ENCODE measurements at regions not wholly inside any gene's neighbourhood (a gene's known extent, or its start where the extent isn't known, plus 50 kb on each side); places are given as distances from the start of the nearest gene placed in this dataset.

- no peak for TF ChIP-seq POLR2A (IDR thresholded peaks at IDR 0.05)
- TF ChIP-seq, protein P1, sequence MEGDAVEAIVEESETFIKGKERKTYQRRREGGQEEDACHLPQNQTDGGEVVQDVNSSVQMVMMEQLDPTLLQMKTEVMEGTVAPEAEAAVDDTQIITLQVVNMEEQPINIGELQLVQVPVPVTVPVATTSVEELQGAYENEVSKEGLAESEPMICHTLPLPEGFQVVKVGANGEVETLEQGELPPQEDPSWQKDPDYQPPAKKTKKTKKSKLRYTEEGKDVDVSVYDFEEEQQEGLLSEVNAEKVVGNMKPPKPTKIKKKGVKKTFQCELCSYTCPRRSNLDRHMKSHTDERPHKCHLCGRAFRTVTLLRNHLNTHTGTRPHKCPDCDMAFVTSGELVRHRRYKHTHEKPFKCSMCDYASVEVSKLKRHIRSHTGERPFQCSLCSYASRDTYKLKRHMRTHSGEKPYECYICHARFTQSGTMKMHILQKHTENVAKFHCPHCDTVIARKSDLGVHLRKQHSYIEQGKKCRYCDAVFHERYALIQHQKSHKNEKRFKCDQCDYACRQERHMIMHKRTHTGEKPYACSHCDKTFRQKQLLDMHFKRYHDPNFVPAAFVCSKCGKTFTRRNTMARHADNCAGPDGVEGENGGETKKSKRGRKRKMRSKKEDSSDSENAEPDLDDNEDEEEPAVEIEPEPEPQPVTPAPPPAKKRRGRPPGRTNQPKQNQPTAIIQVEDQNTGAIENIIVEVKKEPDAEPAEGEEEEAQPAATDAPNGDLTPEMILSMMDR (IDR thresholded peaks at IDR 0.05), result no peak
- intact Hi-C loops (cut with DNase I; ENCODE audit: low total_unique reads), result no loop called here
- H3K4me3 ChIP-seq (ENCODE audit: low read depth, poor library complexity, severe bottlenecking), result no peak overlapping the region
- no peak for DNase-seq (ENCODE audit: low spot score in 2 of 2)
- 49 to 61% methylated on average over 3 of the region's 3 CpGs for WGBS, 2 donors
Measured at GRCh38 chr10:29914986-29915785, 144.2 kb downstream of the JCAD start.

DNA sequence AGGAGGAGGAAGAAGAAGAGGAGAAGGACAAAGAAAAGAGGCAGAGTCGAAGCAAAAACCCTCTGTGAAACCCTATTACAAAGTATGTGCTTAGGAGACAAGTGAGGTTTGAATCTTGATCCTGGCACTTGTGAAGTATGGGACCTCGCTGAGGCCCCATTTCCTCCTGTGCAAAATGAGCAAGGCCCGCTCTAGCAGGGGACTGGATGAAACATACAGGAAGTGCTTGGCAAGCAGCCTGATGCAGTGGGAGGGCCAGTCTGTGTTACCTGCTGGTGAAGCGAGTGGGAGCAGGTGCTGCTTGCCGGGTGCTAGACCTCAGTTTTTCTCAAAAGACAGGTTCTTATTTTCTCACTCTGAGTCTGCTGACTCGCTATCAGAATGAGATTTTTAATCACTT lies 150.4 kb downstream of the JCAD start:
- WGBS, 2 donors, result 62 to 66% methylated on average over 6 of the region's 6 CpGs

DNA sequence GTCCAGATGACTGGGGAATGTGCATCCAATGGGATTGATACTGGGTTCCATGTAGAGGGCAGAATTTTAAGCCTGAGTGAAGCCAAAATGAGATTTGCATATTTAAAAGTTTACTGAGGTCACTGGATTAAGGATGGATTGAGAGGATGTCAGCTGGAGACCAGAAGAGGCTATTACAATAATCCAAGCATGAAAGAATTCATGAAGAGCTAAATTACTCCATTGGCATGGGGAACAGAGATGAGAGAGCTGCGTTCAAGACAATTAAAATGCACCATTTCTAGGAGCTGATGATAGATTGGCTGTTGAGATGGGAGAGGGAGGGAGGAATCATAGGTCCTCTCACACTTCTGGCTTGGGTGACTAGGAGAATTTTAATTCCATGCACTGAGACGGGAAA lies 158.5 kb downstream of the JCAD start:
- WGBS, 2 donors, result 70 to 81% methylated on average over 2 of the region's 2 CpGs
- H3K4me3 ChIP-seq (ENCODE audit: low read depth, poor library complexity, severe bottlenecking), result no peak overlapping the region
- no peak for DNase-seq (ENCODE audit: low spot score in 2 of 2)
- intact Hi-C loops (cut with DNase I; ENCODE audit: low total_unique reads), result no loop called here
- TF ChIP-seq POLR2A (IDR thresholded peaks at IDR 0.05), result no peak
- TF ChIP-seq, protein P1 (IDR thresholded peaks at IDR 0.05), result no peak

More for the DNA sequence above, 150.4 kb downstream of the JCAD start:
- TF ChIP-seq, protein P1 (IDR thresholded peaks at IDR 0.05), result no peak
- TF ChIP-seq POLR2A (IDR thresholded peaks at IDR 0.05), result no peak
- no peak overlapping the region for H3K4me3 ChIP-seq (ENCODE audit: low read depth, poor library complexity, severe bottlenecking)
- intact Hi-C loops (cut with DNase I; ENCODE audit: low total_unique reads), result no loop called here
- no peak for DNase-seq (ENCODE audit: low spot score in 2 of 2)

DNA sequence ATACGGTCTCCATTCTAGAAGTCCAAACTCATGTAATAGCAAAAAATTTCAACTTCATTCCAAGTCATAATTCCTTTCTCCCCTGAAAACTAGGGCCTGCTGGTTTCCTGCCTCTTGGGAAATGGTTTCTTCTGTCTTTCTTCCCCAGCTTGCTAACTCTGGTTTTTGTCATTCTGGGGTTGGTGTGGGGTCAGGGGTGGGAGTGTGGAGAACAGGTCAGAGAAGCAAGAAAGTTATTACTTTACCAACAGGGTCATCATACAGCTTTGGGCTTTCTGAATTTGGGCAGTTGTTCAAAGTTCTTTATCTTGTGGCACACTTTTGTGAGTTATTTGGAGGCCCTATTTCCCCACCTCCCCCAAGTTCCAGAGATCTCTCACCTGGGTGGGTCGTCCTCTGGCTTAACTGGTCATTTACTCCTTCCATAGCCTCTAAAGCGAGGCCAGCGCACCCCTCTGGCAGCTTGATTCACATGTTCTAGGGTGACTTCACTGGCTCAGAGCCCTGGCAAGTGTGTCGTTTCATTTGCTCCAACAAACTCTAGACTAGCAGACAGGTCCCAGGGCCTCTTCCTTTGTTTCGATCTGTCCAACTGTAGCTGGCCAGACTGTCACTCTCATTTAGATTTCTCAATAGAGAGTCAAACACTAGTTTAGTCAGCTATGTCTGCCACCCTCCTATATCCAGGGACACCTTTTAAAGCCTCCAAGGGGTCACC lies 161.2 kb downstream of the JCAD start:
- no peak for DNase-seq (ENCODE audit: low spot score in 2 of 2)
- no peak overlapping the region for H3K4me3 ChIP-seq (ENCODE audit: low read depth, poor library complexity, severe bottlenecking)
- 85 to 87% methylated on average over 6 of the region's 6 CpGs for WGBS, 2 donors
- intact Hi-C loops (cut with DNase I; ENCODE audit: low total_unique reads), result no loop called here
- TF ChIP-seq POLR2A (IDR thresholded peaks at IDR 0.05), result no peak
- TF ChIP-seq, protein P1 (IDR thresholded peaks at IDR 0.05), result no peak

- no peak for DNase-seq (ENCODE audit: low spot score in 2 of 2)
- no peak overlapping the region for H3K4me3 ChIP-seq (ENCODE audit: low read depth, poor library complexity, severe bottlenecking)
- TF ChIP-seq, protein P1 (IDR thresholded peaks at IDR 0.05), result no peak
- TF ChIP-seq POLR2A (IDR thresholded peaks at IDR 0.05), result no peak
- intact Hi-C loops (cut with DNase I; ENCODE audit: low total_unique reads), result no loop called here
- WGBS, 2 donors, result 75 to 82% methylated on average over 3 of the region's 3 CpGs
Measured at GRCh38 chr10:29897430-29897829, 162.0 kb downstream of the JCAD start.

Data from lower leg skin (tissue), 4 donors.